ENCODE measurements at regions not wholly inside any gene's neighbourhood (a gene's known extent, or its start where the extent isn't known, plus 50 kb on each side); places are given as distances from the start of the nearest gene placed in this dataset.

DNA sequence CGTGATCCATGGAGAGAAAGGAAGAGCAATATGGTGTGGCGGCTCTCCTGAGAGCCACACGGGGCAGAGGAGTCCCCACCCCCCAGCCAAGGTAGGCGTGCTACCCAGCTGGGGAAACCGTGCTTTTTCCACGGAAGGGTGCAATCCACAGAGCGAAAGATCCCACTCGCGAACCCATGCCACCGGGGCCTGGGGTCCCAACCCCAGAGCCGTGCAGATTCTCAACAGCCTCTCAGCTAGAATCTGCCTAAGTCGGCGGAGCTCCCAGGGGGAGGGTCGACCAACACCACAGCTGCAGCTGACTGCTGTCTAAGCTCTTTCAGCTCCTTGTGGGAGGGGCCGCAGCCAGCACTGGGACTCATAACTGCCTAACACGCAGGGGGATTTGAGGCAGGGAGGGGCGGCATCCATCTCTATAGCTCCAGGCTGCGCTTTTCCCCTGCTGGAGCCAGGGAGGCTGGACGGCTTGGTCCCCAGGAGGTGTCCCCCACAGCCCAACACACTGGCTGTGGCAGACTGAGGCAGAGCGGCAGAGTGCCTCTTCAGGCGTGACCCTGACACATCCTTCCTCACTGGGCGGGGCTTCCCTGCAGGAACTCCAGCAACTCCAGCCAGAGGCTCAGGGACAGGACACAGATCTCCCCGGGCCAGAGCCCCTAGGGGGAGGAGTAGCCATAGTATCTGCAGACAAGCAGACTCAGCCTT lies 107.6 kb upstream of the ZBTB20 start:
- no peak for TF ChIP-seq POLR2A (IDR thresholded peaks at IDR 0.05; ENCODE audit: extremely low read depth, insufficient read length)
- TF ChIP-seq, protein P1, sequence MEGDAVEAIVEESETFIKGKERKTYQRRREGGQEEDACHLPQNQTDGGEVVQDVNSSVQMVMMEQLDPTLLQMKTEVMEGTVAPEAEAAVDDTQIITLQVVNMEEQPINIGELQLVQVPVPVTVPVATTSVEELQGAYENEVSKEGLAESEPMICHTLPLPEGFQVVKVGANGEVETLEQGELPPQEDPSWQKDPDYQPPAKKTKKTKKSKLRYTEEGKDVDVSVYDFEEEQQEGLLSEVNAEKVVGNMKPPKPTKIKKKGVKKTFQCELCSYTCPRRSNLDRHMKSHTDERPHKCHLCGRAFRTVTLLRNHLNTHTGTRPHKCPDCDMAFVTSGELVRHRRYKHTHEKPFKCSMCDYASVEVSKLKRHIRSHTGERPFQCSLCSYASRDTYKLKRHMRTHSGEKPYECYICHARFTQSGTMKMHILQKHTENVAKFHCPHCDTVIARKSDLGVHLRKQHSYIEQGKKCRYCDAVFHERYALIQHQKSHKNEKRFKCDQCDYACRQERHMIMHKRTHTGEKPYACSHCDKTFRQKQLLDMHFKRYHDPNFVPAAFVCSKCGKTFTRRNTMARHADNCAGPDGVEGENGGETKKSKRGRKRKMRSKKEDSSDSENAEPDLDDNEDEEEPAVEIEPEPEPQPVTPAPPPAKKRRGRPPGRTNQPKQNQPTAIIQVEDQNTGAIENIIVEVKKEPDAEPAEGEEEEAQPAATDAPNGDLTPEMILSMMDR (IDR thresholded peaks at IDR 0.05; ENCODE audit: low read depth, low read length), result no peak
- no peak for TF ChIP-seq MYC (IDR thresholded peaks at IDR 0.05; ENCODE audit: low read depth, low read length)
